IPS-20b (cell line): ENCODE measurements at regions not wholly inside any gene's neighbourhood (a gene's known extent, or its start where the extent isn't known, plus 50 kb on each side); places are given as distances from the start of the nearest gene placed in this dataset.

Source experiments
- H3K27ac ChIP-seq: one replicate; pipeline ENCODE4 v1.5.1; 2013; ENCODE audit warnings: low read length
- H3K27me3 ChIP-seq: 2 replicates; pipeline ENCODE4 v1.6.1; 2013; ENCODE audit warnings: mild to moderate bottlenecking, low read length, inconsistent platforms; ENCODE audit not compliant: insufficient read depth
- H3K36me3 ChIP-seq: 2 replicates; pipeline ENCODE4 v1.6.1; 2013; ENCODE audit warnings: low read depth, mild to moderate bottlenecking, inconsistent platforms, low read length, moderate library complexity; ENCODE audit not compliant: insufficient read depth
- H3K4me1 ChIP-seq: 2 replicates; pipeline ENCODE4 v1.6.1; 2013; ENCODE audit warnings: mild to moderate bottlenecking, control low read depth, inconsistent platforms, low read length, moderate library complexity; ENCODE audit not compliant: insufficient read depth
- H3K4me3 ChIP-seq: 2 replicates; pipeline ENCODE4 v1.5.1; 2013; ENCODE audit warnings: mild to moderate bottlenecking, low read length, inconsistent platforms
- H3K9ac ChIP-seq: 2 replicates; pipeline ENCODE4 v1.6.1; 2013; ENCODE audit warnings: low read depth, mild to moderate bottlenecking, inconsistent platforms, low read length, moderate library complexity
- H3K9me3 ChIP-seq: 2 replicates; pipeline ENCODE4 v1.6.1; 2013; ENCODE audit warnings: mild to moderate bottlenecking, low read depth, low read length, inconsistent platforms; ENCODE audit not compliant: insufficient read depth

- Histone ChIP-seq H3K9me3 (peaks cover 96% of the 10 kb centered on the region), H3K36me3 (no peaks in the 10 kb centered on the region), H3K9ac (no peak overlapping the region), H3K4me3 (no peak overlapping the region), H3K27me3 (no peaks in the 10 kb centered on the region), H3K4me1 (no peaks in the 10 kb centered on the region), H3K27ac (no peak overlapping the region)
Observed at GRCh38 chr19:57037556-57037955, 82.2 kb upstream of the USP29 start.

- Histone ChIP-seq H3K9me3 (peaks cover 90% of the 10 kb centered on the region), H3K4me3 (no peak overlapping the region), H3K36me3 (no peaks in the 10 kb centered on the region), H3K9ac (no peak overlapping the region), H3K27ac (no peak overlapping the region), H3K4me1 (no peaks in the 10 kb centered on the region), H3K27me3 (no peaks in the 10 kb centered on the region)
Observed at GRCh38 chr19:57047743-57048142, 72.0 kb upstream of the USP29 start.

- peaks cover 88% of the 10 kb centered on the region for H3K9me3 ChIP-seq
- H3K27me3 ChIP-seq: no peaks in the 10 kb centered on the region
- H3K4me1 ChIP-seq: no peaks in the 10 kb centered on the region
- H3K4me3 ChIP-seq: no peak overlapping the region
- no peak overlapping the region for H3K27ac ChIP-seq
- H3K36me3 ChIP-seq: no peaks in the 10 kb centered on the region
- no peak overlapping the region for H3K9ac ChIP-seq
Observed at GRCh38 chr19:57050863-57051262, 68.9 kb upstream of the USP29 start.

GRCh38 chr19:57052081-57052480 is 67.7 kb upstream of the USP29 start:
- Histone ChIP-seq H3K36me3 (no peaks in the 10 kb centered on the region), H3K9ac (no peak overlapping the region), H3K27me3 (no peaks in the 10 kb centered on the region), H3K4me1 (no peaks in the 10 kb centered on the region), H3K9me3 (peaks cover 86% of the 10 kb centered on the region), H3K4me3 (no peak overlapping the region), H3K27ac (no peak overlapping the region)

- H3K9me3 ChIP-seq: peaks cover 86% of the 10 kb centered on the region
- H3K27ac ChIP-seq: no peak overlapping the region
- H3K36me3 ChIP-seq: no peaks in the 10 kb centered on the region
- H3K9ac ChIP-seq: no peak overlapping the region
- H3K4me1 ChIP-seq: no peaks in the 10 kb centered on the region
- H3K27me3 ChIP-seq: no peaks in the 10 kb centered on the region
- H3K4me3 ChIP-seq: no peak overlapping the region
Observed at GRCh38 chr19:57053401-57053800, 66.4 kb upstream of the USP29 start.

GRCh38 chr19:57055956-57056355 is 63.8 kb upstream of the USP29 start:
- H3K9ac ChIP-seq: no peak overlapping the region
- no peaks in the 10 kb centered on the region for H3K36me3 ChIP-seq
- H3K9me3 ChIP-seq: peaks cover 78% of the 10 kb centered on the region
- no peak overlapping the region for H3K27ac ChIP-seq
- no peaks in the 10 kb centered on the region for H3K4me1 ChIP-seq
- H3K4me3 ChIP-seq: no peak overlapping the region; the same call in 1 of the 2 replicates
- no peaks in the 10 kb centered on the region for H3K27me3 ChIP-seq

GRCh38 chr19:57057036-57057686 is 62.6 kb upstream of the USP29 start:
- Histone ChIP-seq H3K9ac (no peak overlapping the region), H3K9me3 (peaks cover 78% of the 10 kb centered on the region), H3K4me3 (no peak overlapping the region), H3K36me3 (no peaks in the 10 kb centered on the region), H3K27ac (no peak overlapping the region), H3K4me1 (no peaks in the 10 kb centered on the region), H3K27me3 (no peaks in the 10 kb centered on the region)

- Histone ChIP-seq H3K27me3 (no peaks in the 10 kb centered on the region), H3K4me1 (no peaks in the 10 kb centered on the region), H3K27ac (no peak overlapping the region), H3K9me3 (peaks cover 84% of the 10 kb centered on the region), H3K4me3 (no peak overlapping the region), H3K36me3 (no peaks in the 10 kb centered on the region), H3K9ac (no peak overlapping the region)
Observed at GRCh38 chr19:57058871-57059270, 60.9 kb upstream of the USP29 start.

- Histone ChIP-seq H3K4me1 (no peaks in the 10 kb centered on the region), H3K4me3 (no peak overlapping the region), H3K36me3 (no peaks in the 10 kb centered on the region), H3K27ac (no peak overlapping the region), H3K9ac (no peak overlapping the region), H3K27me3 (no peaks in the 10 kb centered on the region), H3K9me3 (peaks cover 83% of the 10 kb centered on the region)
Observed at GRCh38 chr19:57063070-57063469, 56.7 kb upstream of the USP29 start.

GRCh38 chr19:57067440-57067839 is 52.3 kb upstream of the USP29 start:
- Histone ChIP-seq H3K4me1 (no peaks in the 10 kb centered on the region), H3K27me3 (no peaks in the 10 kb centered on the region)

GRCh38 chr19:57068311-57068710 is 51.5 kb upstream of the USP29 start:
- Histone ChIP-seq H3K9ac (no peak overlapping the region), H3K9me3 (peaks cover 87% of the 10 kb centered on the region), H3K36me3 (no peaks in the 10 kb centered on the region), H3K4me1 (no peaks in the 10 kb centered on the region), H3K27ac (no peak overlapping the region), H3K4me3 (no peak overlapping the region), H3K27me3 (no peaks in the 10 kb centered on the region)

More at GRCh38 chr19:57067440-57067839, 52.3 kb upstream of the USP29 start:
- Histone ChIP-seq H3K9me3 (peaks cover 91% of the 10 kb centered on the region), H3K4me3 (no peak overlapping the region), H3K36me3 (no peaks in the 10 kb centered on the region), H3K9ac (no peak overlapping the region), H3K27ac (no peak overlapping the region)

GRCh38 chr19:57068921-57069697 is 50.7 kb upstream of the USP29 start:
- H3K27me3 ChIP-seq: no peaks in the 10 kb centered on the region
- no peak overlapping the region for H3K27ac ChIP-seq
- peaks cover 86% of the 10 kb centered on the region for H3K9me3 ChIP-seq
- H3K4me1 ChIP-seq: no peaks in the 10 kb centered on the region
- no peak overlapping the region for H3K4me3 ChIP-seq
- no peaks in the 10 kb centered on the region for H3K36me3 ChIP-seq
- no peak overlapping the region for H3K9ac ChIP-seq
